GM19324 (cell line): ENCODE measurements at regions not wholly inside any gene's neighbourhood (a gene's known extent, or its start where the extent isn't known, plus 50 kb on each side); places are given as distances from the start of the nearest gene placed in this dataset.
A peak's percentile ranks its signal among the peaks of the same experiment; 100 is the strongest.
"Not testable (repeated sequence)": the region's sequence is repeated elsewhere in the genome, so short reads cannot be mapped to it uniquely, and the experiment has no call there.

Experiments used
- ATAC-seq: cut with Tn5 transposase; IDR thresholded peaks from one replicate; pipeline ENCODE4 v1.9.1; 2021; ENCODE audit warnings: mild to moderate bottlenecking, moderate library complexity; ENCODE audit not compliant: unreplicated experiment, low FRiP score

- ATAC-seq, result no peak
Measured at GRCh38 chr6:6930223-6930880, 177.4 kb upstream of the RREB1 start.

- peak; percentile 69 for ATAC-seq
Measured at GRCh38 chr6:6931071-6932025, 176.4 kb upstream of the RREB1 start.

- ATAC-seq, result no peak
Measured at GRCh38 chr6:6932341-6932740, 175.4 kb upstream of the RREB1 start.

DNA sequence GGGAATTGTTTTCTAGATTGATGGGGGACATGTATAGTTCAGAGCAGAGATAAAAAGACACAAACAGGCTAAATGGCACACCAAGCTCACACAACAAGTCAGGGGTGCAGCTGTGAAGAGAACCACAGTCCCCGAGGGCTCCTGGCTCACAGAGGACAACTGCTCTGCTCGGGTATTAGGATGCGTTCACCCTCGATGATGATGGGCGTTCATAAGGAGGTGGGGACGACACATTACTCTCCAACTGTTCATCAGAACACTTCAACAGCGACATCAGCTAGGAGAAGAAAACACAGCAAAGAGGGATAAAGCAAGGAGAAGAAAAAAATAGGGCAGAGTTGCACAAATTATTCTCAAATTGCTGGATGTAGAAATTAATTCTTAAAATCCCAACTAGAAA lies 174.8 kb upstream of the RREB1 start:
- ATAC-seq, result no peak

DNA sequence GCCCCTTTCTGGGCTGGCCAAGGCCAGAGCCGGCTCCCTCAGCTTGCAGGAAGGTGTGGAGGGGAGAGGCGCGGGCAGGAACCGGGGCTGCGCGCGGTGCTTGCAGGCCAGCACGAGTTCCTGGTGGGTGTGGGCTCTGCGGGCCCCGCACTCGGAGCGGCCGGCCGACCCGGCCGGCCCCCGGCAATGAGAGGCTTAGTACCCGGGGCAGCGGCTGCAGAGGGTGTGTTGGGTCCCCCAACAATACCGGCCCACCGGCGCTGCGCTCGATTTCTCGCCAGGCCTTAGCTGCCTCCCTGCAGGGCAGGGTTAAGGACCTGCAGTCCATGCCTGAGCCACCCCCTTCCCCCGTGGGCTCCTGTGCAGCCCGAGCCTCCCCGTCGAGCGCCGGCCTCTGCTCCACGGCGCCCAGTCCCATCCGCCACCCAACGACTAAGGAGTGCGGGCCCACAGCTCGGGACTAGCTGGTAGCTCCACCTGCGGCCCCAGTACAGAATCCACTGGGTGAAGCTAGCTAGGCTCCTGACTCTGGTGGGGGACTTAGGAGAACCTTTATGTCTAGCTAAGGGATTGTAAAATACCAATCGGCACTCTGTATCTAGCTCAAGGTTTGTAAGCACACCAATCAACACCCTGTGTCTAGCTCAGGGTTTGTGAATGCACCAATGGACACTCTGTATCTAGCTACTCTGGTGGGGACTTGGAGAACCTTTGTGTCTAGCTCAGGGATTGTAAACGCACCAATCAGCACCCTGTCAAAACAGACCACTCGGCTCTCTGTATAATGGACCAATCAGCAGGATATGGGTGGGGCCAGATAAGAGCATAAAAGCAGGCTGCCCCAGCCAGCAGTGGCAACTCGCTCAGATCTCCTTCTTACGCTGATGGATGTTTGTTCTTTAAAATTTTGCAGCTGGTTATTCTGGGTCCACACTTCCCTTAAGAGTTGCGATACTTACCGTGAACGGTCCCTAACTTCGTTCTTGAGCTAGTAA lies 167.4 kb upstream of the RREB1 start:
- ATAC-seq, result no peak

GRCh38 chr6:6941201-6941600 lies 166.6 kb upstream of the RREB1 start:
- ATAC-seq, result no peak

DNA sequence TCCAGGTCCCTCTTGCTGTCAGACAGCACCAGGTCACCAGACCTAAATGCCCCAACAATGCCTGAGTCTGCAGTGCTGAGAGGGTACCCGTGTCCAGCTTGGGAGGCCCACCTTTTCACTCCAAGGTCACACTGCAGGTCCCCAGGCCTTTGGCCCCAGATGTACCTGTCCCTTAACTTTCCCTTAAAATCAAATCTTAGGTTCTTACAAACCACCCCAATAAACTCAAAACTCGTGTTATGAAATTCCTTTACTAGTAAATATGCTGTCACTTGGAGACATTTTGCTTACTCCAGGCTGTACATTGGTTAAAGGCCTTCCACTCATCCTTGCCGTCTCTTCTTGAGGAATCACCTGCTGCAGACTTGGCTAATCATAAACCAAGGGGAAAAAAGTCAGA lies 165.7 kb upstream of the RREB1 start:
- ATAC-seq, result no peak

DNA sequence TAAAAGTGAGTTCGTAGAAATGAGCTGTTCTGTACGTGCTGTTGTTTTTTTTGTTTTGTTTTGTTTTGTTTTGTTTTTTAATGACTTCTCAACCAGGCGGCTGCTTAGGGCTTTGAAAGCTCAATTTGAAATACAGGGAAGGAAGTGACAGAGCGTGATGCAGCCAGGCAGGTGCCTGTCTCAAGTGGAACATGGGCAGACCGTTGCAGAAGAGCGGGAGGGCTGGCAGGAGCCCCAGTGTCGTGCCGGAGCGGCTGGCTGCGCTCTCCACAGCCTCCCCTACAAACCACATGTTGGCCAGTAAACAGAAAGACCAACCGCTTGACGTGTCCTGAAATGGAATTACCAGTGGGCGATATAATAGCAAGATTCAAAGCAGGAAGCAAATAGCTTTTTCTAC lies 164.9 kb upstream of the RREB1 start:
- peak; percentile 59 for ATAC-seq

DNA sequence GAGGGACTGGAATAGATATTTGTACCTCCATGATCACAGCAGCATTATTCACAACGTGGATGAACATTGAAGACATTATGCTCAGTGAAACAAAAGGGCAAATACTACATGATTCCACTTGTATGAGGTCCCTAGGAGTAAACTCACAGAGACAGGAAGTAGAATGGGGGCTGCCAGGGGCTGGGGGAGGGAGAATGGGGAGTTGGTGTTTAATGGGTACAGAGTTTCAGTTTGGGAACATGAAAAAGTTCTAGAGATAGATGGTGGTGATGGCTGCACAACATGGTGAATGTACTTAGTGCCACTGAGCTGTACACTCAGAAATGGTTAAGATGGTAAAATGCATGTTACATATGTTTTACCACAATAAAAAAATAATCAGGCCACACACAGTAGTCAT lies 164.3 kb upstream of the RREB1 start:
- no peak for ATAC-seq

DNA sequence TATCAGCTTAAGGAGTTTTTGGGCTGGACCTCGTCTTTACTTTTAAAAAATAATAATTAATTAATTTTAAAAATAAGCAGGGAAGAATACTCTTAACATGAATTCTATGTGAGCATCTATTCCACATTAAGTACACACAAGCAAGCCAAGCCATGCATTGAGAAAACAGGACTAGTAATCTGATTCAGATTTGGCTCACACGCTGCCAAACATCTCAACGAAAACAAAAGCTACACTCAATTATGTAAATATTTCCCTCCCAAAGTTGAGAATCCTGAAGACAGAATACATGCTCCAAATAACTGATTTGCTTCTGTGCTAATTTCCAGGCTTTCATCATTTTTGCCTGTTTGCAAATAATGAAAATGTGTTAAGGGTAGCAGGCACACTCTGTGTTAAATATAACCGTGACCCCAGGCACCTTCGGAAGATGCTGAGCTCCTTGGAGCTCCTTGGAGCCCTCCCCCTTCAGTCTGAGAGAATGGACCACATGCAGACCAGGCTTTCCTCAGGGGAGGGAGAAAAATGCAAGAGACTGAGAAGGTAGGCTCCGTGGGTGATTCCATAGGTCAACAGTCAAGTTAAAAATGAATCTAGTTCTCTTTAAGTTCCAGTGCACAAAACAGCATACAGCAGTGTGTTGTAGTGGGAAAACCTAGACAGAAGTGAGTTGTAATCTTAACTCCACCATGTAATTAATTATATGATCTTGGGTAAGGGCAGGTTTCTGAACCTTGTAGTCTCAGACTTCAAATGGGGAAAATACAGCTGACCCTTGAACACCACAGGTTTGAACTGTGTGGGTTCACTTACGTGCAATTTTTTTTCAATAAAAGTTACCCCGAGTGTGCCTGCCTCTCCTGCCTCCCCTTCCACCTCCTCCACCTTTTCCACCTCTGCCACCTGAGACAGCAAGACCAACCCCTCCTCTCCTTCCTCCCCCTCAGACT lies 161.3 kb upstream of the RREB1 start:
- ATAC-seq, result no peak

DNA sequence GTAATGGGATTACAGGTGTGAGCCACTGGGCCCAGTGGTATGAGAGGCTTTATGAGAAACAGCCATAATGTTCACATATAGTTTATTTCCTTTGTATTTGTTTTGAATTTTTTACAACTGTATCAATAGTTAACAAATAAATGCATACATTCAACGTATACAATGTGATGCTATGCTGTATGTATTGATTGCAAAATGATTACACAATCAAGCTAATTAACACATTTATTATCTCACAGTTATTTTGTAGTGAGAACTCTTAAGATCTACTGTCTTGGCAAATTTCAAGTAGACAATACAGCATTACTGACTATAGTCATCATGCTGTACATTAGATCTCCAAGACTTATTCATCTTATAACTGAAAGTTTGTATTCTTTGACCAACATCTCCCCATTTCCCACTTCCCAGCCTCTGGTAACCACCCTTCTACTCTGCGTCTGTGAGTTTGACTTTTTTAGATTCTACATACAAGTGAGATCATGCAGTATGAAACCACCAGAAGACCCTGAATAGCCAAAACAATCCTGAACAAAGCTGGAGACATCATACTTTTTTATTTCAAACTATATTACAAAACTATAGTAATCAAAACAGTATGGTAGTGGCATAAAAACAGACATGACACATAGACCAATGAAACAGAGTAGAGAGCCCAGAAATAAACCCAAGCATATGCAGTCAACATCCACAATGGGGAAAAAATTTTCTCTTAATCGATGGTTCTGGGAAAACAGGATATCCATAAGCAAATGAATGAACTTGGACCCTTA lies 157.2 kb upstream of the RREB1 start:
- no peak for ATAC-seq

DNA sequence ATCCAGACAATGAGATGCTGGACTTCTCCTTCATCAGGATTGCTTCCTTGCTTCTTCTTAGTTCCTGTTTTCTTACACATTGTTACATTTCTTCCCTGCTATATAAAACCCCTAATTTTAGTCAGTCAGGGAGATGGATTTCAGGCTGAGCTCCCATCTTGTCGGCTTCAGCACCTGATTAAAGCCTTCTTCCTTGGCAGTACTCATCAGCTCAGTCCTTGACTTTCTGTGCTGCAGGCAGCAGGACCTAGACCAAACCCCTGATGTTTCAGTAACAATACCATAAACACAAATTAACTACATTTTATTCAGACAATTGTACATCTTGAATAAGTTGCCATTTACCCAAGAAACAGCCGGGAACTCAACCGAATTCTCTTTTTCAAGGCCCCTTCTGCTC lies 156.4 kb upstream of the RREB1 start:
- ATAC-seq, result no peak

DNA sequence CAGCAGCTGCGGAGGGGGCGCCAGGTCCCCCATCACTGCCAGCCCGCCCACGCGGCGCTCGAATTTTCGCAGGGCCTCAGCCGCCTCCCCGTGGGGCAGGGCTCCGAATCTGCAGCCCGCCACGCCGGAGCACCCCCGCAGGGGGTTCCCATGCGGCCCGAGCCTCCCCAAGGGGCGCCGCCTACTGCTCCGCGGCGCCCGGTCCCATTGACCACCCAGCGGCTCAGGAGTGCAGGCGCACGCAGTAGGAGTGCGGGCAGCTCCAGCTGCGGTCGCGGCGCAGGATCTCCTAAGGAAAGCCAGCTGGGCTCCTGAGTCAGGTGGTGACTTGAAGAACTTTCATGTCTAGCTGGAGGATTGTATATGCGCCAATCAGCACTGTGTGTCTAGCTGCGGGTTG lies 155.3 kb upstream of the RREB1 start:
- ATAC-seq, result no peak

GRCh38 chr6:6952927-6953326 lies 154.8 kb upstream of the RREB1 start:
- ATAC-seq, result not testable (repeated sequence)

DNA sequence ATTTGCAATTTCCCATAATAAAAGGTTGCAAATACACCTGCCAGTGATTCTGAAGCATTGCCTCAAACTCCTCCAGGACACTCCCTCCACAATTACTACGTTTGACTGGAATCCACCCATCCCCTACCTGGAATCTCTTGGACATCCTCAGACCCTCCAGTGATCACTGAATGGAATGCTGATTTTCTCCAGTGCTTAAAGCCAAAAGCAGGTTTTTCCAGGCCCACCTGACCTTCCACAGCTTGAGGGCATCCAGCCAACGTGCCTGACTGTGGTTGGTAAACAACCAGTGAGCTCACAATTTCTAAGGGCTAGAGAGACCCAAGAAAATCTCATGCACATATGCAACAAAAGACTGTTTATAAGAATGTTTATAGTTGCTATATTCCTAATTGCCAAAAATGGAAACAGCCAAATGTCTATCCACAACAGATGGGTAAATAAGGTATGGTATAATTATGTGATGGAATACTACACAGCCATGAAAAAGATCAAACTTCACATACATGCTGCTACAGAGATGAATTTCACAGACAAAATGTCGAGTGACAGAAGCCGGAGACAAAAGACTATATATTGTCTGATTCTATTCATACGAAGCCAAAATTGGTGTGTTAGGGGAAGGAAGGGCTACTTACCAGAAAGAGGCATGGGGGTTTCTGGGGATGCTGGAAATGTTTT lies 147.1 kb upstream of the RREB1 start:
- ATAC-seq, result no peak

- no peak for ATAC-seq
Measured at GRCh38 chr6:6962086-6962485, 145.7 kb upstream of the RREB1 start.

DNA sequence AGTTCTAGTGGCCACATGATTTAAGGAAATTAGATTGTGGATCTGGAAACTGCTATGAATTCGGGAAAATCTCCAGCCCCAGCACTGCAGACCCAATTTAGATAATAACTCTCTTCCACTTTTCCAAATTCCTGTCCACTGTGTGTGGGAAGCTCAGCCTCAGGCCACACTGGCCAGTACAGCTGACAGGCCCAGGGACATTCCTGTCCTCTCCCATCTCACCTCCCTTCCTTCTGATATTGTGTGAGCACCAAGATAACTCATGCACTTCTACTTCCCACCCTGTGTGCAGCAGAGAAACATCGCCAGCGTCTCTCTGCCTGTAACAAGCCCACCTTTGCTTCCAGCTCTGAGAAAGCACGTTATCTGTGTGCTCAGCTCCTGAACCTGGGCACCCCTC lies 145.1 kb upstream of the RREB1 start:
- ATAC-seq, result no peak

DNA sequence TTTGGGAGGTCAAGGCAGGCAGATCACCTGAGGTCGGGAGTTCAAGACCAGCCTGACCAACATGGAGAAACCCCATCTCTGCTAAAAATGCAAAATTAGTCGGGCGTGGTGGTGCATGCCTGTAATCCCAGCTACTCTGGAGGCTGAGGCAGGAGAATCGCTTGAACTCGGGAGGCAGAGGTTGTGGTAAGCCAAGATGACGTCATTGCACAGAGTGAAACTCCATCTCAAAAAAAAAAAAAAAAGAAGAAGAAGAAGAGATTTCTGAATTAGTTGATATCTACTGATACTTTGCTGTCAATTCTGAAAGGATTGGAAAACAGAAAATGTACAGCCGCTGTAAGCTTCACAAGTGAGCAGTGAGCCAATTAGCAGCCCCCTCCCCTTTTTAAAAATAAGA lies 144.4 kb upstream of the RREB1 start:
- ATAC-seq, result not testable (repeated sequence)
